ENCODE measurements at regions not wholly inside any gene's neighbourhood (a gene's known extent, or its start where the extent isn't known, plus 50 kb on each side); places are given as distances from the start of the nearest gene placed in this dataset.

GRCh38 chr11:35061516-35062440, 77.2 kb upstream of the CD44 start:
- WGBS (ENCODE audit: missing lambda C conversion rate) = 52% methylated on average over 5 of the region's 5 CpGs
- no peak for TF ChIP-seq JUNB (IDR thresholded peaks at IDR 0.05)
- TF ChIP-seq PBX3 (IDR thresholded peaks at IDR 0.05) = no peak
- TF ChIP-seq CBX2 (IDR thresholded peaks at IDR 0.05; ENCODE audit: borderline replicate concordance, low read depth) = no peak
- no peak for TF ChIP-seq HOXB5 (CRISPR knock-in tag; IDR thresholded peaks at IDR 0.05)
- no peak for TF ChIP-seq NPAS2 (CRISPR knock-in tag; IDR thresholded peaks at IDR 0.05; ENCODE audit: borderline replicate concordance)
- TF ChIP-seq FOSL2 (IDR thresholded peaks at IDR 0.05) = no peak
- TF ChIP-seq FOSL2 (CRISPR knock-in tag; IDR thresholded peaks at IDR 0.05) = no peak
- TF ChIP-seq TP53 (CRISPR knock-in tag; IDR thresholded peaks at IDR 0.05) = no peak
- no peak for TF ChIP-seq HOXB13 (CRISPR knock-in tag; IDR thresholded peaks at IDR 0.05; ENCODE audit: low read depth)
- no peak for TF ChIP-seq RAD21 (conservative IDR thresholded peaks at IDR 0.05 in 1 of 2, IDR thresholded peaks at IDR 0.05 in 1 of 2)
- TF ChIP-seq MAX (IDR thresholded peaks at IDR 0.05) = no peak
- TF ChIP-seq CBX8 (IDR thresholded peaks at IDR 0.05) = no peak
- TF ChIP-seq HMGXB4 (CRISPR knock-in tag; IDR thresholded peaks at IDR 0.05; ENCODE audit: borderline replicate concordance) = no peak
- no peak for TF ChIP-seq SREBF2 (IDR thresholded peaks at IDR 0.05)
- no peak for TF ChIP-seq TFCP2L1 (CRISPR knock-in tag; IDR thresholded peaks at IDR 0.05)
- TF ChIP-seq POLR2AphosphoS2 (conservative IDR thresholded peaks at IDR 0.05; ENCODE audit: low read length) = no peak
- TF ChIP-seq POLR2A (IDR thresholded peaks at IDR 0.05; ENCODE audit: low read length) = no peak
- no peak for TF ChIP-seq NR3C1 (IDR thresholded peaks at IDR 0.05)
- TF ChIP-seq ATOH8 (CRISPR knock-in tag; IDR thresholded peaks at IDR 0.05; ENCODE audit: low read depth) = no peak
- TF ChIP-seq HDAC2 (IDR thresholded peaks at IDR 0.05) = no peak
- no peak for TF ChIP-seq SMC3 (IDR thresholded peaks at IDR 0.05)
- FAIRE-seq = no peak
- no peak overlapping the region for H3K4me3 ChIP-seq
- H3K9me3 ChIP-seq = no peaks in the 10 kb centered on the region
- CTCF ChIA-PET = interaction anchor here (0.6 to 1.2 kb wide), 4 partner anchors 68 to 549 kb away, joined by 3 read pairs; no protein-coding TSS in a partner anchor
- H3K4me2 ChIP-seq = no peak overlapping the region
- peak in 1 of 2 experiments; percentile 40; a peak in 2 of 6 replicates for ATAC-seq
- no peak overlapping the region for H3K27ac ChIP-seq
- DNase-seq (ENCODE audit: low read depth in 1 of 2, low spot score in 1 of 2) = peak in 1 of 2 experiments; percentile 51
- POLR2A ChIA-PET = no interaction called here
- H3K4me1 ChIP-seq = no peaks in the 10 kb centered on the region

- WGBS (ENCODE audit: missing lambda C conversion rate) = 81% methylated on average over 6 of the region's 6 CpGs
- Histone ChIP-seq H3K4me3 (no peak overlapping the region), H3K4me1 (no peaks in the 10 kb centered on the region), H3K9me3 (no peaks in the 10 kb centered on the region), H3K4me2 (no peak overlapping the region), H3K27ac (no peak overlapping the region)
- TF ChIP-seq NPAS2 (CRISPR knock-in tag; IDR thresholded peaks at IDR 0.05; ENCODE audit: borderline replicate concordance) (no peak), CHD4 (IDR thresholded peaks at IDR 0.05; ENCODE audit: borderline replicate concordance) (no peak), ZSCAN20 (CRISPR knock-in tag; IDR thresholded peaks at IDR 0.05) (no peak), ESRRA (IDR thresholded peaks at IDR 0.05; ENCODE audit: borderline replicate concordance, low read length) (no peak), HES2 (IDR thresholded peaks at IDR 0.05) (no peak), HMGXB4 (CRISPR knock-in tag; IDR thresholded peaks at IDR 0.05; ENCODE audit: borderline replicate concordance) (no peak), CBX8 (IDR thresholded peaks at IDR 0.05) (no peak), MAFK (IDR thresholded peaks at IDR 0.05; ENCODE audit: partially characterized antibody) (no peak), NFE2L2 (conservative IDR thresholded peaks at IDR 0.05; ENCODE audit: low read length) (no peak), CEBPB (IDR thresholded peaks at IDR 0.05) (no peak), ZC3H11A (IDR thresholded peaks at IDR 0.05) (no peak), HEYL (CRISPR knock-in tag; IDR thresholded peaks at IDR 0.05) (no peak)
- no peak for DNase-seq (ENCODE audit: low read depth in 1 of 2, low spot score in 1 of 2)
- FAIRE-seq = no peak
- POLR2A ChIA-PET = no interaction called here
- CTCF ChIA-PET = interaction anchor here (1.1 kb wide), 1 partner anchor 52 kb away, joined by 4 read pairs; no protein-coding TSS in a partner anchor
- no peak for ATAC-seq
Measured at GRCh38 chr11:35063488-35063931, 75.5 kb upstream of the CD44 start.
